ENCODE measurements at regions not wholly inside any gene's neighbourhood (a gene's known extent, or its start where the extent isn't known, plus 50 kb on each side); places are given as distances from the start of the nearest gene placed in this dataset.
"Not testable (repeated sequence)": the region's sequence is repeated elsewhere in the genome, so short reads cannot be mapped to it uniquely, and the experiment has no call there.

GRCh38 chr7:6988608-6989007 lies 162.5 kb upstream of the CCZ1B start:
- not testable (repeated sequence) for TF ChIP-seq CTCF (IDR thresholded peaks at IDR 0.05); POLR2A (IDR thresholded peaks at IDR 0.05; ENCODE audit: low read depth); EP300 (IDR thresholded peaks at IDR 0.05); POLR2AphosphoS5 (IDR thresholded peaks at IDR 0.05)

Measured in esophagus muscularis mucosa (tissue), 4 donors.